ENCODE measurements at regions not wholly inside any gene's neighbourhood (a gene's known extent, or its start where the extent isn't known, plus 50 kb on each side); places are given as distances from the start of the nearest gene placed in this dataset.
A peak's percentile ranks its signal among the peaks of the same experiment; 100 is the strongest.

- no peaks in the 10 kb centered on the region for H3K4me1 ChIP-seq
- no peak for TF ChIP-seq CTCF (IDR thresholded peaks at IDR 0.05)
- no peaks in the 10 kb centered on the region for H3K9me3 ChIP-seq (ENCODE audit: control insufficient read depth, low read length)
- no peaks in the 10 kb centered on the region for H3K36me3 ChIP-seq (ENCODE audit: control insufficient read depth, insufficient read depth, low read length)
- H2AFZ ChIP-seq, result no peak overlapping the region
- H3K4me3 ChIP-seq (ENCODE audit: low read depth, low read length), result no peak overlapping the region
- H3K9ac ChIP-seq, result no peak overlapping the region
- H3K27me3 ChIP-seq (ENCODE audit: control insufficient read depth, insufficient read depth, low read length), result no peaks in the 10 kb centered on the region
- no peaks in the 10 kb centered on the region for H3K79me2 ChIP-seq
- no peak overlapping the region for H3K4me2 ChIP-seq (ENCODE audit: low read length)
- H3K27ac ChIP-seq, result no peak overlapping the region
These were observed 711.4 kb downstream of the DIAPH3 start for GRCh38 chr13:59452189-59452890.

GRCh38 chr13:59458908-59459579 is 704.7 kb downstream of the DIAPH3 start:
- H2AFZ ChIP-seq, result peak overlapping the region; percentile 48
- no peak overlapping the region for H3K9ac ChIP-seq
- no peak for TF ChIP-seq CTCF (IDR thresholded peaks at IDR 0.05)
- H3K4me1 ChIP-seq, result no peaks in the 10 kb centered on the region
- no peak overlapping the region for H3K4me3 ChIP-seq (ENCODE audit: low read depth, low read length)
- H3K79me2 ChIP-seq, result no peaks in the 10 kb centered on the region
- H3K27me3 ChIP-seq (ENCODE audit: control insufficient read depth, insufficient read depth, low read length), result no peaks in the 10 kb centered on the region
- peak overlapping the region; percentile 70 for H3K27ac ChIP-seq
- H3K4me2 ChIP-seq (ENCODE audit: low read length), result no peak overlapping the region
- no peaks in the 10 kb centered on the region for H3K36me3 ChIP-seq (ENCODE audit: control insufficient read depth, insufficient read depth, low read length)
- no peaks in the 10 kb centered on the region for H3K9me3 ChIP-seq (ENCODE audit: control insufficient read depth, low read length)

GRCh38 chr13:59459972-59460371 is 703.8 kb downstream of the DIAPH3 start:
- no peaks in the 10 kb centered on the region for H3K4me1 ChIP-seq
- no peak overlapping the region for H3K4me2 ChIP-seq (ENCODE audit: low read length)
- TF ChIP-seq CTCF (IDR thresholded peaks at IDR 0.05), result no peak
- no peaks in the 10 kb centered on the region for H3K79me2 ChIP-seq
- H3K36me3 ChIP-seq (ENCODE audit: control insufficient read depth, insufficient read depth, low read length), result no peaks in the 10 kb centered on the region
- no peak overlapping the region for H2AFZ ChIP-seq
- no peak overlapping the region for H3K27ac ChIP-seq
- H3K27me3 ChIP-seq (ENCODE audit: control insufficient read depth, insufficient read depth, low read length), result no peaks in the 10 kb centered on the region
- no peak overlapping the region for H3K4me3 ChIP-seq (ENCODE audit: low read depth, low read length)
- H3K9me3 ChIP-seq (ENCODE audit: control insufficient read depth, low read length), result no peaks in the 10 kb centered on the region
- no peak overlapping the region for H3K9ac ChIP-seq

- no peak for TF ChIP-seq CTCF (IDR thresholded peaks at IDR 0.05)
- Histone ChIP-seq H3K36me3 (ENCODE audit: control insufficient read depth, insufficient read depth, low read length) (no peaks in the 10 kb centered on the region), H3K4me3 (ENCODE audit: low read depth, low read length) (no peak overlapping the region), H3K9ac (no peak overlapping the region), H2AFZ (no peak overlapping the region), H3K4me1 (no peaks in the 10 kb centered on the region), H3K27ac (no peak overlapping the region), H3K9me3 (ENCODE audit: control insufficient read depth, low read length) (no peaks in the 10 kb centered on the region), H3K79me2 (no peaks in the 10 kb centered on the region), H3K27me3 (ENCODE audit: control insufficient read depth, insufficient read depth, low read length) (no peaks in the 10 kb centered on the region), H3K4me2 (ENCODE audit: low read length) (no peak overlapping the region)
These were observed 702.3 kb downstream of the DIAPH3 start for GRCh38 chr13:59461411-59461810.

- Histone ChIP-seq H3K9me3 (ENCODE audit: control insufficient read depth, low read length) (no peaks in the 10 kb centered on the region), H3K27ac (no peak overlapping the region), H3K4me3 (ENCODE audit: low read depth, low read length) (no peak overlapping the region), H3K79me2 (no peaks in the 10 kb centered on the region), H3K9ac (no peak overlapping the region), H3K4me2 (ENCODE audit: low read length) (no peak overlapping the region), H3K27me3 (ENCODE audit: control insufficient read depth, insufficient read depth, low read length) (no peaks in the 10 kb centered on the region), H3K36me3 (ENCODE audit: control insufficient read depth, insufficient read depth, low read length) (no peaks in the 10 kb centered on the region), H2AFZ (no peak overlapping the region), H3K4me1 (no peaks in the 10 kb centered on the region)
- TF ChIP-seq CTCF (IDR thresholded peaks at IDR 0.05), result no peak
These were observed 700.7 kb downstream of the DIAPH3 start for GRCh38 chr13:59463023-59463422.
